Transverse colon (tissue), 4 donors: ENCODE measurements at regions not wholly inside any gene's neighbourhood (a gene's known extent, or its start where the extent isn't known, plus 50 kb on each side); places are given as distances from the start of the nearest gene placed in this dataset.

Source experiments
- DNase-seq: peaks from one replicate; pipeline ENCODE4 v3.0.0-alpha.2; 2019
- H3K27ac ChIP-seq, 4 donors: fragments of 200-600 bp; sonication (generic); 2 replicates each; pipeline ENCODE4 v1.5.1; 2016 to 2018; ENCODE audit warnings: inconsistent platforms in 4 of 4
- H3K27me3 ChIP-seq: fragments of 200-600 bp; sonication (generic); 2 replicates; pipeline ENCODE4 v1.5.1; 2017; ENCODE audit warnings: inconsistent platforms
- H3K36me3 ChIP-seq, 4 donors: fragments of 200-600 bp; sonication (generic); 2 replicates each; pipeline ENCODE4 v1.5.1; 2017 to 2019; ENCODE audit warnings: inconsistent platforms in 4 of 4
- H3K4me1 ChIP-seq, 4 donors: fragments of 200-600 bp; sonication (generic); 2 replicates each; pipeline ENCODE4 v1.5.1; 2017 to 2020; ENCODE audit warnings: inconsistent platforms in 4 of 4
- H3K4me3 ChIP-seq, 4 donors: fragments of 200-600 bp; sonication (generic); 1 replicate in 1 of 4; 2 replicates in 3 of 4; pipeline versions ENCODE4 v1.5.1 to v1.6.1; 2017 to 2019; ENCODE audit warnings: inconsistent platforms in 4 of 4
- H3K9me3 ChIP-seq, 2 donors: fragments of 200-600 bp; sonication (generic); 2 replicates each; pipeline ENCODE4 v1.5.1; 2017 to 2019; ENCODE audit warnings: inconsistent platforms in 2 of 2
- EP300 ChIP-seq: sonication (generic); formaldehyde crosslinking; IDR thresholded peaks from one replicate; pipeline ENCODE4 v1.6.1; 2017; ENCODE audit warnings: antibody characterized with exemption, low read depth
- POLR2A ChIP-seq: fragments of 450-650 bp; IDR thresholded peaks from one replicate; pipeline ENCODE4 v1.6.1; 2016; ENCODE audit warnings: antibody characterized with exemption, mild to moderate bottlenecking, moderate library complexity
- POLR2AphosphoS5 ChIP-seq, 3 donors: sonication (generic); formaldehyde crosslinking; IDR thresholded peaks; one replicate each; pipeline ENCODE4 v1.6.1; 2016; ENCODE audit warnings: antibody characterized with exemption in 3 of 3
- WGBS, 2 donors: methylation state at CpG; one replicate each; pipeline ENCODE4 v1.1.5; 2018; ENCODE audit warnings: low coverage in 1 of 2; 5-methylcytosine and 5-hydroxymethylcytosine counted together
- in situ Hi-C, 4 donors: fragments of 200-750 bp; cut with MboI; loops; one replicate each; pipeline versions ENCODE4 v1.15.0 to v1.15.1; 2017; ENCODE audit warnings: low sequenced_read_pairs in 3 of 4, low pct_ligation_motif_present in 1 of 4, low pct_unique_long_range_greater_than_20kb in 1 of 4
- intact Hi-C: fragments of 100-400 bp; cut with DNase I; formaldehyde crosslinking; loops from one replicate; pipeline ENCODE4 v1.15.1; 2023; ENCODE audit warnings: low total_unique reads
- TF ChIP-seq, protein P1 (sequence below), 5 experiments: fragments of 200-600 bp in 3 of 5; fragments of 450-650 bp in 2 of 5; sonication (generic) in 3 of 5; IDR thresholded peaks; 1 replicate in 2 of 5; 2 replicates in 3 of 5; pipeline ENCODE4 v1.5.1; 2016 to 2017; ENCODE audit warnings: antibody characterized with exemption in 5 of 5, inconsistent platforms in 3 of 5, mild to moderate bottlenecking in 2 of 5, moderate library complexity in 1 of 5

DNA sequence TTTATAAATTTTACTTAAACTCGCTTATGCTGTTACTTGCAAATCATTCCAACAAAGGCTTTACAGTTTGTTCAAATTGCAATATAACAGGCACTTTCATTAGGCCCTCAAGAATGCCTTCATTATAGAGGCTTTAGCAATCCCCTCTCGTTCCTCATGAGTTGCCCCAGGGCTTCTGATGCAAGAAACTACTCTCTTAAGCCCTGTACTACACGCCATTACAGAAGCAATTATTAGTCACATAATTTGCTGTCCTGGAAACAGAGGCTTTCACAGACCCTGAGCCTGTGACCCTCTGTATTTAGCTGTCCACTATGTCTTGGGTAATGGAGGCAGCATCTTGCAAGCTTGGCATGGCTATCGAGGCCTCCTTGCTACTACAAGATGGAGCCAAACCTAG, 965.9 kb upstream of the DIAPH2 start:
- Histone ChIP-seq H3K36me3 (no peaks in the 10 kb centered on the region), H3K4me3 (no peak overlapping the region), H3K4me1 (no peaks in the 10 kb centered on the region), H3K27me3 (no peaks in the 10 kb centered on the region), H3K9me3 (no peaks in the 10 kb centered on the region), H3K27ac (no peak overlapping the region)
- intact Hi-C loops: no loop called here
- TF ChIP-seq, protein P1, sequence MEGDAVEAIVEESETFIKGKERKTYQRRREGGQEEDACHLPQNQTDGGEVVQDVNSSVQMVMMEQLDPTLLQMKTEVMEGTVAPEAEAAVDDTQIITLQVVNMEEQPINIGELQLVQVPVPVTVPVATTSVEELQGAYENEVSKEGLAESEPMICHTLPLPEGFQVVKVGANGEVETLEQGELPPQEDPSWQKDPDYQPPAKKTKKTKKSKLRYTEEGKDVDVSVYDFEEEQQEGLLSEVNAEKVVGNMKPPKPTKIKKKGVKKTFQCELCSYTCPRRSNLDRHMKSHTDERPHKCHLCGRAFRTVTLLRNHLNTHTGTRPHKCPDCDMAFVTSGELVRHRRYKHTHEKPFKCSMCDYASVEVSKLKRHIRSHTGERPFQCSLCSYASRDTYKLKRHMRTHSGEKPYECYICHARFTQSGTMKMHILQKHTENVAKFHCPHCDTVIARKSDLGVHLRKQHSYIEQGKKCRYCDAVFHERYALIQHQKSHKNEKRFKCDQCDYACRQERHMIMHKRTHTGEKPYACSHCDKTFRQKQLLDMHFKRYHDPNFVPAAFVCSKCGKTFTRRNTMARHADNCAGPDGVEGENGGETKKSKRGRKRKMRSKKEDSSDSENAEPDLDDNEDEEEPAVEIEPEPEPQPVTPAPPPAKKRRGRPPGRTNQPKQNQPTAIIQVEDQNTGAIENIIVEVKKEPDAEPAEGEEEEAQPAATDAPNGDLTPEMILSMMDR (IDR thresholded peaks at IDR 0.05): no peak
- no peak for TF ChIP-seq POLR2AphosphoS5 (IDR thresholded peaks at IDR 0.05)
- no peak for TF ChIP-seq EP300
- no peak for TF ChIP-seq POLR2A
- no peak for DNase-seq
- in situ Hi-C loops: no loop called here
- WGBS, 2 donors: 71 to 75% methylated on average over 1 to 4 of the region's 4 CpGs

DNA sequence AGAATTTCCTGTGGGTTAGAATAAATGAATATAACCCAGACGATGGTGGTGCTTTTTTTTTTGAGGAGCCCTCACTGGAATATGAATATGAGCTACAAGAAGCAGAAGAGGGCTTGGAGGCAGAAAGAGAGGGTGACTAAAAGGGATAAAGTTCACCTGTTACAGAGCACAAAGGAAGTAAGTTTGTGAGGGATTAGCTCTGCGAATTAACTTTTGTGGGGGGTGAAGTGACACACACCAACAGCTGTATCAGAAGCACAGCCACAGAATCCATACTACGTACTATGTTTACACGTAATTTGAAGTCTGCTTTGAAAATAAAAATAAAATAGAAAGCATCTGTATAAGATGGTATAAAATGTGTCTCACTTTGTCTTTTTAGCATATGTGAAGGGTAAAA, 963.6 kb upstream of the DIAPH2 start:
- no peaks in the 10 kb centered on the region for H3K9me3 ChIP-seq
- 58 to 100% methylated on average over 1 to 4 of the region's 4 CpGs for WGBS, 2 donors
- no peaks in the 10 kb centered on the region for H3K36me3 ChIP-seq
- no peak overlapping the region for H3K4me3 ChIP-seq
- no peak for DNase-seq
- H3K27me3 ChIP-seq: no peaks in the 10 kb centered on the region
- intact Hi-C loops: no loop called here
- H3K27ac ChIP-seq: no peak overlapping the region
- no peaks in the 10 kb centered on the region for H3K4me1 ChIP-seq
- in situ Hi-C loops: no loop called here
- no peak for TF ChIP-seq POLR2AphosphoS5 (IDR thresholded peaks at IDR 0.05)
- no peak for TF ChIP-seq POLR2A
- no peak for TF ChIP-seq EP300
- TF ChIP-seq, protein P1 (IDR thresholded peaks at IDR 0.05): no peak

DNA sequence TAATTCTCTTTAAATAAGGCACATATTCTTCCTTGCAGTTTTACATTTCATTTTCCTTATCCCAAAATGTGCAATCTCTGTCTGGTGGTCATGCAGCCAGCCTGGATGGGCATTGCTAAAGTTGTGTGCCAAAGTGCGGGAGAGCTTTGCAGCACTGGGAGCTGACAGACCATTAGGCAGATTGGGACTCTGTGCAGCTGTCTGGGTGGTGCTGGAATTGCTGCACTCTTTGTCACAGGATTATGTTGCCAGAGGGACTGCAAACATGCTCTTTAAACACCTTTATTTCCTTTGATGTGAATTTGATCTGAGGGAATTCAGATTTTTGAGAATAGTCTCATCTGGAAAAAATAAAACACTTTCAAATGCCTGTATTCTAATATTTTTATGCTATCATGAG, 956.2 kb upstream of the DIAPH2 start:
- Histone ChIP-seq H3K27ac (no peak overlapping the region), H3K36me3 (no peaks in the 10 kb centered on the region), H3K4me3 (no peak overlapping the region), H3K4me1 (no peaks in the 10 kb centered on the region), H3K27me3 (no peaks in the 10 kb centered on the region), H3K9me3 (no peaks in the 10 kb centered on the region)
- TF ChIP-seq, protein P1 (IDR thresholded peaks at IDR 0.05): no peak
- TF ChIP-seq POLR2A: no peak
- no peak for TF ChIP-seq POLR2AphosphoS5 (IDR thresholded peaks at IDR 0.05)
- TF ChIP-seq EP300: no peak
- in situ Hi-C loops: no loop called here
- WGBS, 2 donors: 76% methylated on average over 1 of the region's 1 CpG; no CpG with 5 or more reads in 1 of the 2 donors
- no peak for DNase-seq
- intact Hi-C loops: no loop called here

DNA sequence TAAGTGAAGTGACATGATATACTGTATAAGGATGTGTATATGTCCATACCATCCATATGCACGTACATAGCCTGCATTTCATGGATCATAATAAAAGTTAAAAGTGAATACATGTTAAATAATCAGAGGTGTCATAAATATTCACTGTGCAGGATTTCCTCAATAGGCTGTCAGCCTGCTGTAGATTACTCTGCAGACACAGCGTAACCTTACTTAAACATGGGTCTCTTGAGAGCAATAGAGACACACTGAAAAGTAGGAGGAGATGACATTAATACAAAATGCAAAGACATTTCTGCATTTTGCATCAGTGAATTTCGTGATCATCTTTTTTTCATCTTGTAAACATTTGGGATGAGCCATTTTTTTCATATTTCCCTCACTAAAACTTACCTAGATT, 955.2 kb upstream of the DIAPH2 start:
- H3K4me1 ChIP-seq: no peaks in the 10 kb centered on the region
- no peak for DNase-seq
- H3K4me3 ChIP-seq: no peak overlapping the region
- WGBS, 2 donors: 39% methylated on average over 3 of the region's 3 CpGs; no CpG with 5 or more reads in 1 of the 2 donors
- no peak overlapping the region for H3K27ac ChIP-seq
- in situ Hi-C loops (no loop called here), intact Hi-C loops (no loop called here)
- H3K9me3 ChIP-seq: no peaks in the 10 kb centered on the region
- no peaks in the 10 kb centered on the region for H3K27me3 ChIP-seq
- TF ChIP-seq, protein P1 (IDR thresholded peaks at IDR 0.05): no peak
- TF ChIP-seq POLR2AphosphoS5 (IDR thresholded peaks at IDR 0.05) (no peak), POLR2A (no peak), EP300 (no peak)
- H3K36me3 ChIP-seq: no peaks in the 10 kb centered on the region
